Mesenchymal stem cell (in vitro differentiated cells and primary cell): ENCODE measurements at regions not wholly inside any gene's neighbourhood (a gene's known extent, or its start where the extent isn't known, plus 50 kb on each side); places are given as distances from the start of the nearest gene placed in this dataset.

Source experiments
- DNase-seq: peaks from one replicate; pipeline ENCODE4 v3.0.0-alpha.2; 2013
- H2AFZ ChIP-seq: one replicate; pipeline ENCODE4 v1.6.1; 2013; ENCODE audit warnings: low read depth, mild to moderate bottlenecking, control low read depth, inconsistent platforms, low read length, moderate library complexity
- H2AK5ac ChIP-seq: 2 replicates; pipeline ENCODE4 v1.6.1; 2013; ENCODE audit warnings: low read length, moderate library complexity, mild to moderate bottlenecking, inconsistent platforms; ENCODE audit not compliant: severe bottlenecking
- H2BK120ac ChIP-seq: one replicate; pipeline ENCODE4 v1.6.1; 2013; ENCODE audit warnings: low read depth, mild to moderate bottlenecking, inconsistent platforms, low read length, moderate library complexity
- H2BK12ac ChIP-seq, 2 experiments: one replicate each; pipeline ENCODE4 v1.6.1; 2013; ENCODE audit warnings: inconsistent platforms in 2 of 2, low read length in 2 of 2, mild to moderate bottlenecking in 2 of 2, moderate library complexity in 2 of 2, control low read depth in 1 of 2
- H2BK15ac ChIP-seq: one replicate; pipeline ENCODE4 v1.6.1; 2013; ENCODE audit warnings: mild to moderate bottlenecking, low read depth, inconsistent platforms; ENCODE audit not compliant: poor library complexity, severe bottlenecking
- H2BK5ac ChIP-seq: 2 replicates; pipeline ENCODE4 v1.6.1; 2013; ENCODE audit warnings: low read depth, mild to moderate bottlenecking, low read length, control low read depth, inconsistent platforms; ENCODE audit not compliant: poor library complexity, severe bottlenecking
- H3K14ac ChIP-seq, 2 experiments: one replicate each; pipeline ENCODE4 v1.6.1; 2013; ENCODE audit warnings: inconsistent platforms in 2 of 2, low read length in 2 of 2, control low read depth in 1 of 2, mild to moderate bottlenecking in 1 of 2, moderate library complexity in 1 of 2
- H3K18ac ChIP-seq, 2 experiments: one replicate each; pipeline ENCODE4 v1.6.1; 2013; ENCODE audit warnings: inconsistent platforms in 2 of 2, low read length in 2 of 2, control low read depth in 1 of 2, low read depth in 1 of 2, mild to moderate bottlenecking in 1 of 2
- H3K23ac ChIP-seq, 2 experiments: one replicate each; pipeline ENCODE4 v1.6.1; 2013; ENCODE audit warnings: inconsistent platforms in 2 of 2, low read length in 2 of 2, mild to moderate bottlenecking in 2 of 2, moderate library complexity in 2 of 2, control low read depth in 1 of 2
- H3K27ac ChIP-seq: 2 replicates; pipeline ENCODE4 v1.5.1; 2013; ENCODE audit warnings: mild to moderate bottlenecking, moderate library complexity, low read length, control low read depth, inconsistent platforms; ENCODE audit not compliant: poor library complexity, severe bottlenecking
- H3K27me3 ChIP-seq, 2 experiments: 2 replicates each; pipeline versions ENCODE4 v1.6.1 to v1.7.0; 2013; ENCODE audit warnings: low read length in 2 of 2, mild to moderate bottlenecking in 2 of 2, moderate library complexity in 2 of 2, control low read depth in 1 of 2, inconsistent platforms in 1 of 2; ENCODE audit not compliant: control insufficient read depth in 1 of 2, insufficient read depth in 1 of 2
- H3K36me3 ChIP-seq, 2 experiments: 2 replicates each; pipeline versions ENCODE4 v1.6.1 to v1.7.0; 2013; ENCODE audit warnings: low read length in 2 of 2, control low read depth in 1 of 2, inconsistent platforms in 1 of 2, low read depth in 1 of 2, mild to moderate bottlenecking in 1 of 2; ENCODE audit not compliant: insufficient read depth in 2 of 2, control insufficient read depth in 1 of 2
- H3K4ac ChIP-seq, 2 experiments: one replicate each; pipeline ENCODE4 v1.6.1; 2013; ENCODE audit warnings: inconsistent platforms in 2 of 2, low read length in 2 of 2, mild to moderate bottlenecking in 2 of 2, moderate library complexity in 2 of 2, control low read depth in 1 of 2, low read depth in 1 of 2
- H3K4me1 ChIP-seq: 2 replicates; pipeline ENCODE4 v1.6.1; 2013; ENCODE audit warnings: low read depth, low read length, control low read depth; ENCODE audit not compliant: control insufficient read depth, insufficient read depth
- H3K4me2 ChIP-seq: 2 replicates; pipeline ENCODE4 v1.6.1; 2013; ENCODE audit warnings: low read length, mild to moderate bottlenecking, inconsistent platforms; ENCODE audit not compliant: poor library complexity, severe bottlenecking
- H3K4me3 ChIP-seq, 2 experiments: 2 replicates each; pipeline versions ENCODE4 v1.5.1 to v1.7.0; 2013; ENCODE audit warnings: low read length in 2 of 2, mild to moderate bottlenecking in 2 of 2, control low read depth in 1 of 2, low read depth in 1 of 2; ENCODE audit not compliant: insufficient read depth in 1 of 2
- H3K79me1 ChIP-seq: replicated peaks from 2 replicates; pipeline ENCODE4 v1.6.1; 2013; ENCODE audit warnings: mild to moderate bottlenecking, control low read depth, low read length, inconsistent platforms; ENCODE audit not compliant: poor library complexity, severe bottlenecking
- H3K9ac ChIP-seq: 2 replicates; pipeline ENCODE4 v1.7.0; 2013; ENCODE audit warnings: mild to moderate bottlenecking, low read length, moderate library complexity
- H3K9me3 ChIP-seq: 2 replicates; pipeline ENCODE4 v1.7.0; 2013; ENCODE audit warnings: mild to moderate bottlenecking, low read length; ENCODE audit not compliant: control insufficient read depth
- H4K8ac ChIP-seq: one replicate; pipeline ENCODE4 v1.6.1; 2013; ENCODE audit warnings: inconsistent platforms, mild to moderate bottlenecking, low read length, moderate library complexity
- H4K91ac ChIP-seq: one replicate; pipeline ENCODE4 v1.6.1; 2013; ENCODE audit warnings: mild to moderate bottlenecking, low read length, inconsistent platforms
- WGBS: methylation state at CpG from one replicate; pipeline ENCODE4 v1.1.7; 2013; ENCODE audit warnings: mixed read lengths; 5-methylcytosine and 5-hydroxymethylcytosine counted together

DNA sequence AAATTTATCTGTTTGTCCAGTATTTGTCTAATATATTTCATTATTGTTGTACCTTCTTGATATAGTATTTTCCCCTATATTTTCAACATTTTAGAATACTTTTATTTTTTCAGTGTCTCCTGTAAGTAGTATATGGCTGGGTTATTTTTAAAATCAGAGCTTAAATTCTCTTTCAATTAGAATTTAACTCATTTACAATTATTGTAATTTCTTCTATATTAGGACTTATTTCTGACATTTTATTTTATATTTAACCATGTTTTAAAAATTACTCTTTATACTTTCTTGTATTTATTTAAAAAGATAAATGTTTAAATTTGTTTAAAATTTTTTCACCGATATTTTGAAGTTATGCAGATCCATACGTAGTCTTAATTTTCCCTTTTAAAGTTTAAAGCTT lies 220.0 kb upstream of the NPVF start:
- no peak overlapping the region for H2BK15ac ChIP-seq
- H3K18ac ChIP-seq: no peak overlapping the region
- H3K14ac ChIP-seq: no peak overlapping the region
- peaks cover 0 to under 1% of the 10 kb centered on the region in 2 experiments for H3K27me3 ChIP-seq
- H3K36me3 ChIP-seq: no peaks in the 10 kb centered on the region
- H3K9me3 ChIP-seq: peaks cover 6% of the 10 kb centered on the region
- WGBS: 83% methylated on average over 2 of the region's 2 CpGs
- no peak overlapping the region for H3K27ac ChIP-seq
- no peak overlapping the region for H2BK120ac ChIP-seq
- no peak overlapping the region for H2AK5ac ChIP-seq
- H3K4me2 ChIP-seq: no peak overlapping the region
- no peak overlapping the region for H2AFZ ChIP-seq
- H3K4ac ChIP-seq: no peak overlapping the region
- H3K4me3 ChIP-seq: no peak overlapping the region
- no peak overlapping the region for H3K23ac ChIP-seq
- no peaks in the 10 kb centered on the region for H3K4me1 ChIP-seq
- no peak overlapping the region for H2BK12ac ChIP-seq
- no peak overlapping the region for H2BK5ac ChIP-seq
- H3K79me1 ChIP-seq: no peaks in the 10 kb centered on the region
- H4K8ac ChIP-seq: no peak overlapping the region
- no peak overlapping the region for H3K9ac ChIP-seq
- H4K91ac ChIP-seq: no peak overlapping the region
- no peak for DNase-seq

DNA sequence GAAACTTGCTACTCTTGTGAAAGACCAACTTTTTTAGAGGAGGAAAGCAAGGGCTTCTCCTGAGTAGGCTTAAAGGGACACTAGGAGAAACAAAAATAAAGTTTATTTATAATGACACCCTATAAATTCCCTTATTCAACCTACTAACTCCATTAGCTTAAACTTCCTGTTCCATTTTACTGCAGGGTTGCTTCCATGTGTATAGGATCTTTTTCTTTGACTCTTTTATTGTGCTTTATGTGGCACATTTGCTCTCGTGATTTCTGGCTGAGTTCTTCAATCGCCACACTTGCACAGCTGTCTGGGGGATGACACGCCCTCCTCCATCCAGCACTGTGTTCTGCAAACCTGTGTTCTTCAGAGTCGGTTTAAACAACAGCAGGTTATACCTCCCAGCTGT lies 225.7 kb upstream of the NPVF start:
- Histone ChIP-seq H3K23ac (no peak overlapping the region), H3K9ac (no peak overlapping the region), H2BK12ac (no peak overlapping the region), H2BK120ac (no peak overlapping the region), H2AFZ (no peak overlapping the region), H3K27me3 (peaks cover 7 to 18% of the 10 kb centered on the region in 2 experiments), H3K4me3 (no peak overlapping the region), H3K4ac (no peak overlapping the region), H4K91ac (no peak overlapping the region), H2BK5ac (no peak overlapping the region), H4K8ac (no peak overlapping the region), H3K14ac (no peak overlapping the region), H3K4me1 (no peaks in the 10 kb centered on the region), H3K27ac (no peak overlapping the region), H2AK5ac (no peak overlapping the region), H3K9me3 (no peaks in the 10 kb centered on the region), H3K36me3 (no peaks in the 10 kb centered on the region), H3K18ac (no peak overlapping the region), H3K4me2 (no peak overlapping the region), H3K79me1 (no peaks in the 10 kb centered on the region), H2BK15ac (no peak overlapping the region)
- DNase-seq: no peak
- 79% methylated on average over 4 of the region's 4 CpGs for WGBS

DNA sequence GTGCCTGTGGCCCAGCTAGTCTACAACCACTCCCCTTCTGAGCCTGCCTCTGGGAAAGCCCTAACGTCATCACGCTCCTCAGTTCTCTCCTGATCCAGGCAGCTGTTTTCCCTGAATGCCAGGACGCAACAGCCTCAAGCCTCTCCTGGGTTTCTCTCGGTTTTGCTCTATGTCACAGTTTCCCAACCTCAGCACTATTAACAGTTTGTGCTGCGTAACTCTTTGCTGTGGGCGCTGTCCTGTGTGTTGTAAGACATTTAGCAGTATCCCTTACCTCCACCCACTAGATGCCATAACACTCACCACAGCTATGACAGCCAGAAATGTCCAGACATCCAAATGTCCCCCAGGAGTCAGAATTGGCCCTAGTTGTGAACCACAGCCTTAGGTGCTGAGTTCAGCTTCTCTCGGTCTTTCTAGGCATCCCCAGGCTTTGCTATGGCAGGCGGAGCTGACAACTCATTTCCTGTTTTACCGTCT lies 226.3 kb upstream of the NPVF start:
- H3K4me3 ChIP-seq: peak overlapping the region in 1 of 2 experiments; percentile 13
- H2BK120ac ChIP-seq: no peak overlapping the region
- H3K27ac ChIP-seq: no peak overlapping the region
- no peak overlapping the region for H3K23ac ChIP-seq
- H3K4me2 ChIP-seq: no peak overlapping the region
- no peak overlapping the region for H4K91ac ChIP-seq
- no peak overlapping the region for H2AFZ ChIP-seq
- H3K4me1 ChIP-seq: no peaks in the 10 kb centered on the region
- no peak overlapping the region for H3K4ac ChIP-seq
- H4K8ac ChIP-seq: no peak overlapping the region
- H2BK15ac ChIP-seq: no peak overlapping the region
- no peak overlapping the region for H2BK12ac ChIP-seq
- no peak overlapping the region for H2AK5ac ChIP-seq
- no peak overlapping the region for H3K14ac ChIP-seq
- no peak overlapping the region for H2BK5ac ChIP-seq
- no peak overlapping the region for H3K18ac ChIP-seq
- H3K79me1 ChIP-seq: no peaks in the 10 kb centered on the region
- WGBS: 64% methylated on average over 9 of the region's 9 CpGs
- H3K27me3 ChIP-seq: peaks cover 7 to 18% of the 10 kb centered on the region in 2 experiments
- H3K9ac ChIP-seq: no peak overlapping the region
- no peaks in the 10 kb centered on the region for H3K36me3 ChIP-seq
- DNase-seq: peak; percentile 23
- no peaks in the 10 kb centered on the region for H3K9me3 ChIP-seq

DNA sequence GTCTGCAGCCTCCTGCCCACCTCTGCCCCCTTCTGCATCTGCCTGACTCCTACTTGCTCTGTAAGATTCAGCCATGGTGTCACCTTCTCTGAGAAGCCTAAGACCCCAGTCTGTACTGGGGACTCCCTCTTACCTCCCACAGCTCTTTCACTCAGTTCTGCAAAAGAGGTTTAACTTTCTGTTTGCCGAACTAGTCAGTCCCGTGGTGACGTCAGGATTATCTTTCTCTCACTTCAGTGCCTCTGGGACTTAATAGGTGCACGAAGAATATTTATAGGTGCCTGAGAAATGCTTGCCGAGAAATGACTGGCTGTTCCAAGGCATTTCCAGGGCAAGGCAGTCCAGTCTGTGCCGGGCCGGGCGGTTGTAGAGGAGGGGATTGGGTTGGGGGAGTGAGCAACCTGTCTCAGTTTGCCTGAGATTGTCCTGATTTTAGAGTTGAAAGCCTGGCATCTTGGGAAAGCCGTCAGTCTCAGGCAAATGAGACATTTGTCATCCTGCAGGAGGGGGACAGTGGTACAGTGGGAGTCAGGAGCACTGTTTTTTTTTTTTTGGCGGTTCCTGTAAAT lies 227.5 kb upstream of the NPVF start:
- no peak overlapping the region for H2BK120ac ChIP-seq
- no peaks in the 10 kb centered on the region for H3K79me1 ChIP-seq
- H3K4me3 ChIP-seq: no peak overlapping the region
- no peak overlapping the region for H2AK5ac ChIP-seq
- H3K9ac ChIP-seq: no peak overlapping the region
- 90% methylated on average over 9 of the region's 10 CpGs for WGBS
- no peak overlapping the region for H4K91ac ChIP-seq
- H3K4me1 ChIP-seq: no peaks in the 10 kb centered on the region
- no peak overlapping the region for H2BK5ac ChIP-seq
- no peak overlapping the region for H3K14ac ChIP-seq
- H3K4me2 ChIP-seq: no peak overlapping the region
- no peak for DNase-seq
- H2BK12ac ChIP-seq: peak overlapping the region in 1 of 2 experiments; percentile 6
- no peak overlapping the region for H3K4ac ChIP-seq
- H3K27me3 ChIP-seq: peaks cover 7 to 18% of the 10 kb centered on the region in 2 experiments
- no peak overlapping the region for H3K18ac ChIP-seq
- no peaks in the 10 kb centered on the region for H3K36me3 ChIP-seq
- H2BK15ac ChIP-seq: no peak overlapping the region
- H2AFZ ChIP-seq: no peak overlapping the region
- no peak overlapping the region for H3K23ac ChIP-seq
- H4K8ac ChIP-seq: no peak overlapping the region
- H3K9me3 ChIP-seq: no peaks in the 10 kb centered on the region
- H3K27ac ChIP-seq: no peak overlapping the region
